A673 (cell line): ENCODE measurements at regions not wholly inside any gene's neighbourhood (a gene's known extent, or its start where the extent isn't known, plus 50 kb on each side); places are given as distances from the start of the nearest gene placed in this dataset.

Experiments used
- BruUV-seq: library from RNA; stranded (reverse); fragments of 400-500 nt; replicated peaks from 2 replicates; lab custom pipeline; 2021; lab: Mats Ljungman, UMichigan
- CTCF ChIA-PET: fragments of 300-600 bp; sonication (Branson Sonifier 250); formaldehyde crosslinking; loops from one replicate; lab custom pipeline; 2022; ENCODE audit warnings: antibody characterized with exemption; lab: Charles Lee
- POLR2A ChIA-PET: fragments of 300-600 bp; sonication (Branson Sonifier 250); formaldehyde crosslinking; loops from one replicate; lab custom pipeline; 2022; ENCODE audit warnings: antibody characterized with exemption; ENCODE audit not compliant: low non-redundant PET; lab: Charles Lee
- DNase-seq: peaks from one replicate; pipeline ENCODE4 v3.0.0-alpha.2; 2015; ENCODE audit warnings: low spot score
- H3K27ac ChIP-seq: fragments of 200-600 bp; sonication (generic); 2 replicates; pipeline ENCODE4 v1.5.1; 2016; ENCODE audit warnings: mixed run types, low read depth, mild to moderate bottlenecking, mixed read lengths, antibody characterized with exemption, low read length; ENCODE audit not compliant: poor library complexity, severe bottlenecking
- H3K27me3 ChIP-seq: fragments of 200-600 bp; sonication (generic); replicated peaks from 2 replicates; pipeline ENCODE4 v1.6.1; 2017; ENCODE audit warnings: mixed run types, low read depth, mild to moderate bottlenecking, mixed read lengths, antibody characterized with exemption, low read length; ENCODE audit not compliant: insufficient read depth, poor library complexity
- H3K36me3 ChIP-seq: fragments of 200-600 bp; sonication (generic); 2 replicates; pipeline ENCODE4 v1.6.1; 2016; ENCODE audit warnings: mixed run types, mild to moderate bottlenecking, mixed read lengths, antibody characterized with exemption, low read length; ENCODE audit not compliant: insufficient read depth, poor library complexity, severe bottlenecking
- H3K4me1 ChIP-seq: fragments of 200-600 bp; sonication (generic); 2 replicates; pipeline ENCODE4 v1.6.1; 2017; ENCODE audit warnings: mixed run types, mild to moderate bottlenecking, mixed read lengths, antibody characterized with exemption, low read length; ENCODE audit not compliant: insufficient read depth, poor library complexity, severe bottlenecking
- H3K4me3 ChIP-seq: fragments of 200-600 bp; sonication (generic); 2 replicates; pipeline ENCODE4 v1.5.1; 2016; ENCODE audit warnings: low read depth, mixed run types, mild to moderate bottlenecking, mixed read lengths, low read length; ENCODE audit not compliant: poor library complexity, severe bottlenecking
- H3K9me3 ChIP-seq: fragments of 200-600 bp; sonication (generic); 2 replicates; pipeline ENCODE4 v1.6.1; 2016; ENCODE audit warnings: mixed run types, low read depth, mild to moderate bottlenecking, mixed read lengths, antibody characterized with exemption, low read length; ENCODE audit not compliant: poor library complexity, severe bottlenecking
- CTCF ChIP-seq: fragments of 300-800, 200-600 bp; sonication (generic); conservative IDR thresholded peaks from 2 replicates; pipeline ENCODE4 v1.5.1; 2017; ENCODE audit warnings: low read depth, mild to moderate bottlenecking, antibody characterized with exemption, low read length, moderate library complexity, mixed read lengths
- EZH2 ChIP-seq: fragments of 200-600 bp; sonication (generic); IDR thresholded peaks from 2 replicates; pipeline ENCODE4 v1.6.1; 2017; ENCODE audit warnings: borderline replicate concordance, low read depth, mild to moderate bottlenecking, mixed read lengths, antibody characterized with exemption, low read length; ENCODE audit not compliant: poor library complexity, severe bottlenecking
- intact Hi-C: fragments of 100-400 bp; cut with micrococcal nuclease; formaldehyde crosslinking; loops from one replicate; pipeline ENCODE4 v1.10.0; 2022; ENCODE audit not compliant: unreplicated experiment

- ChIA-PET POLR2A (no interaction called here), CTCF (no interaction called here)
- TF ChIP-seq EZH2 (no peak), CTCF (no peak)
- no TSS peak for BruUV-seq
- no peak for DNase-seq
- H3K27me3 ChIP-seq = no peaks in the 10 kb centered on the region
- H3K4me1 ChIP-seq = no peaks in the 10 kb centered on the region
- no peaks in the 10 kb centered on the region for H3K36me3 ChIP-seq
- intact Hi-C loops = no loop called here
- no peak overlapping the region for H3K4me3 ChIP-seq
- no peak overlapping the region for H3K27ac ChIP-seq
- H3K9me3 ChIP-seq = no peaks in the 10 kb centered on the region
These were observed 144.1 kb upstream of the TPRG1 start for GRCh38 chr3:189027626-189028155.

- Histone ChIP-seq H3K9me3 (peaks cover 3% of the 10 kb centered on the region), H3K4me3 (no peak overlapping the region), H3K4me1 (no peaks in the 10 kb centered on the region), H3K36me3 (no peaks in the 10 kb centered on the region), H3K27me3 (no peaks in the 10 kb centered on the region), H3K27ac (no peak overlapping the region)
- TF ChIP-seq EZH2 = no peak
- no peak for TF ChIP-seq CTCF
- DNase-seq = no peak
- POLR2A ChIA-PET = interaction anchor here (0.8 kb wide), 1 partner anchor 12 kb away, joined by 3 read pairs; no protein-coding TSS in a partner anchor
- intact Hi-C loops = no loop called here
- CTCF ChIA-PET = no interaction called here
- no TSS peak for BruUV-seq
These were observed 132.7 kb upstream of the TPRG1 start for GRCh38 chr3:189038773-189039745.

GRCh38 chr3:189040656-189041335 is 131.0 kb upstream of the TPRG1 start:
- ChIA-PET POLR2A (no interaction called here), CTCF (interaction anchor here (0.7 to 1.1 kb wide), 5 partner anchors 86 to 1302 kb away, joined by 3 to 4 read pairs (median 3); no protein-coding TSS in a partner anchor)
- intact Hi-C loops = loop anchor here (2.0 kb wide), 1 partner anchor 1298 kb away; no protein-coding TSS in a partner anchor

More at GRCh38 chr3:189040656-189041335, 131.0 kb upstream of the TPRG1 start:
- TF ChIP-seq CTCF (no peak), EZH2 (no peak)
- no peaks in the 10 kb centered on the region for H3K36me3 ChIP-seq
- no TSS peak for BruUV-seq
- no peak overlapping the region for H3K4me3 ChIP-seq
- H3K9me3 ChIP-seq = no peaks in the 10 kb centered on the region
- H3K27ac ChIP-seq = no peak overlapping the region
- no peaks in the 10 kb centered on the region for H3K4me1 ChIP-seq
- DNase-seq = no peak
- no peaks in the 10 kb centered on the region for H3K27me3 ChIP-seq
